ENCODE measurements at regions not wholly inside any gene's neighbourhood (a gene's known extent, or its start where the extent isn't known, plus 50 kb on each side); places are given as distances from the start of the nearest gene placed in this dataset.

DNA sequence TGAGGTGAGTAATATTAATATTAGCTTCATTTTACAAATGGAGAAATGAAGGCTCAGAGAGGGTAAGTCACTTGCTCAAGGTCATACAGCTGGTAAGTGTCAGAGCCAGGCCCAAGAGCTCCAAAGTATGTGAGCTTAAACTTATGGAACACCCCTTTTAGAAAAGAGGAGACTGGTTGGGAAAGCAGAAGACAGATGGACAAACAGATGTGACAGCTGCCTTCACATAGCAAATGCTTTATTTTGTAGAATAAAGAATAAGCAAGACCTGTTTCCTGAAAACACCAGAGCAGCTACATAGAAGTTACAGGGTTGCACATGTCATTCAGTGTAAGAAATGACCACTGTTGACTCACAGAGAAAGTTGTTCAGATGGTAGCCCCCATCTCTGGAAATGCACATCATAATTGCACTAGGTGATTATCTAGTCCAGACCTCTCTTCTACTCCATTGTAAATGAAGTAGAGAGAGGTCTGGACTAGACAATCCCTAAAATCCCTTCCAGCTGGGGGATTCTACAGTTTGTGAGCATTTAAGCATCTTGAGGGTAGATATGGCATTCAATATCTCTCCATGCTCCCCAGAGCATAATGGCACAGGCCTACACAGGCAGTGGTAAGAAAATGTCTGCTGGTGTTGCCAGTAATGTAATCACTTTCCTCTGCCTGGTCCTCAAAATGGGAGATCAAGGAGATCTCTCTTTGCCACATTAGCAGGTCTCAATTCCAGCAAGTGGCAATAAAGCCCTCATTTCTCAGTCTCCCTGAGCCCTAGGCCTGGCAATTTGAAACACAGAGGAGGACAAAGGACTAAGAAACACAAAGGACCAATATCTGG lies 188.2 kb upstream of the FGGY start:
- FAIRE-seq (no peak), DNase-seq (ENCODE audit: low read depth) (no peak)
- H3K9me3 ChIP-seq (ENCODE audit: insufficient read depth, low read depth, low read length), result no peaks in the 10 kb centered on the region
- H4K20me1 ChIP-seq (ENCODE audit: insufficient read depth, low read length), result no peaks in the 10 kb centered on the region
- H3K9me3 Mint-ChIP-seq (ENCODE audit: unreplicated experiment), result no peaks in the 10 kb centered on the region
- no peak for TF ChIP-seq EZH2 (IDR thresholded peaks at IDR 0.05; ENCODE audit: insufficient read depth, low read length)
- TF ChIP-seq, protein P1, sequence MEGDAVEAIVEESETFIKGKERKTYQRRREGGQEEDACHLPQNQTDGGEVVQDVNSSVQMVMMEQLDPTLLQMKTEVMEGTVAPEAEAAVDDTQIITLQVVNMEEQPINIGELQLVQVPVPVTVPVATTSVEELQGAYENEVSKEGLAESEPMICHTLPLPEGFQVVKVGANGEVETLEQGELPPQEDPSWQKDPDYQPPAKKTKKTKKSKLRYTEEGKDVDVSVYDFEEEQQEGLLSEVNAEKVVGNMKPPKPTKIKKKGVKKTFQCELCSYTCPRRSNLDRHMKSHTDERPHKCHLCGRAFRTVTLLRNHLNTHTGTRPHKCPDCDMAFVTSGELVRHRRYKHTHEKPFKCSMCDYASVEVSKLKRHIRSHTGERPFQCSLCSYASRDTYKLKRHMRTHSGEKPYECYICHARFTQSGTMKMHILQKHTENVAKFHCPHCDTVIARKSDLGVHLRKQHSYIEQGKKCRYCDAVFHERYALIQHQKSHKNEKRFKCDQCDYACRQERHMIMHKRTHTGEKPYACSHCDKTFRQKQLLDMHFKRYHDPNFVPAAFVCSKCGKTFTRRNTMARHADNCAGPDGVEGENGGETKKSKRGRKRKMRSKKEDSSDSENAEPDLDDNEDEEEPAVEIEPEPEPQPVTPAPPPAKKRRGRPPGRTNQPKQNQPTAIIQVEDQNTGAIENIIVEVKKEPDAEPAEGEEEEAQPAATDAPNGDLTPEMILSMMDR (IDR thresholded peaks at IDR 0.05; ENCODE audit: insufficient read depth, low read depth, low read length), result no peak
- no peak overlapping the region for H3K4me3 Mint-ChIP-seq (ENCODE audit: unreplicated experiment)
- no peaks in the 10 kb centered on the region for H3K27me3 Mint-ChIP-seq (ENCODE audit: low read depth, unreplicated experiment)
- no peaks in the 10 kb centered on the region for H3K27me3 ChIP-seq (ENCODE audit: insufficient read depth, low read length)
- peaks cover 4% of the 10 kb centered on the region for H3K4me1 ChIP-seq (ENCODE audit: insufficient read depth, low read length)
- H3K27ac ChIP-seq (ENCODE audit: low read depth, low read length), result no peak overlapping the region
- no peak overlapping the region for H3K4me3 ChIP-seq (ENCODE audit: insufficient read depth, low read depth, low read length)
- H3K79me2 ChIP-seq (ENCODE audit: insufficient read depth, low read length), result no peaks in the 10 kb centered on the region
- no peak overlapping the region for H3K27ac Mint-ChIP-seq (ENCODE audit: unreplicated experiment)
- H2AFZ ChIP-seq (ENCODE audit: low read depth, low read length), result no peak overlapping the region
- no peak overlapping the region for H3K9ac ChIP-seq (ENCODE audit: low read length)
- H3K4me1 Mint-ChIP-seq (ENCODE audit: low read depth, unreplicated experiment), result peaks cover 6% of the 10 kb centered on the region
- H3K36me3 Mint-ChIP-seq (ENCODE audit: low read depth, unreplicated experiment), result no peaks in the 10 kb centered on the region
- H3K36me3 ChIP-seq (ENCODE audit: insufficient read depth, low read length), result no peaks in the 10 kb centered on the region
- no peak overlapping the region for H3K4me2 ChIP-seq (ENCODE audit: low read length)

DNA sequence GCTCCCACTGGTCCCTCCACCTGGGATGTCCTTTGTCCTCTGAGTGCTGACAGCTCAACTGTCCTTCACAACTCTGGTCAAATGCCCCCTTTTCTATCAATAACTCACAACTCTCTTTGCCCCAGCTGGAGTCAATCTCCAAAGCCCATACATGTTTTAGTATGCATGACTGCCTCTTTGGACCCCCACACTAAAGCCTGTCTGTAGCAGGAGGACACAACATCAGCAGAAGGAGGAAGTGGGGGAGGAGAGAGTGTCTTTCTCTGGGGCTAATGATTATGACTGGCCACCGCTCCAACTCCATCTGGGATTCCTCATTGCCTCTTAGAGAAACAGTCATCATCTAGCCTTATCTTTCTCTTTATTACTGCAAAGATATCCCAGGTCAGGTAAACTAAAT lies 186.6 kb upstream of the FGGY start:
- Histone ChIP-seq H3K4me1 (ENCODE audit: insufficient read depth, low read length) (peaks cover 4% of the 10 kb centered on the region), H3K79me2 (ENCODE audit: insufficient read depth, low read length) (no peaks in the 10 kb centered on the region), H3K36me3 (ENCODE audit: insufficient read depth, low read length) (no peaks in the 10 kb centered on the region), H3K9ac (ENCODE audit: low read length) (no peak overlapping the region), H4K20me1 (ENCODE audit: insufficient read depth, low read length) (no peaks in the 10 kb centered on the region), H3K27ac (ENCODE audit: low read depth, low read length) (no peak overlapping the region), H3K4me3 (ENCODE audit: insufficient read depth, low read depth, low read length) (no peak overlapping the region), H3K27me3 (ENCODE audit: insufficient read depth, low read length) (no peaks in the 10 kb centered on the region), H3K9me3 (ENCODE audit: insufficient read depth, low read depth, low read length) (no peaks in the 10 kb centered on the region), H3K4me2 (ENCODE audit: low read length) (no peak overlapping the region), H2AFZ (ENCODE audit: low read depth, low read length) (no peak overlapping the region)
- DNase-seq (ENCODE audit: low read depth) (no peak), FAIRE-seq (no peak)
- Mint-ChIP-seq H3K36me3 (ENCODE audit: low read depth, unreplicated experiment) (no peaks in the 10 kb centered on the region), H3K27me3 (ENCODE audit: low read depth, unreplicated experiment) (no peaks in the 10 kb centered on the region), H3K4me3 (ENCODE audit: unreplicated experiment) (no peak overlapping the region), H3K27ac (ENCODE audit: unreplicated experiment) (no peak overlapping the region), H3K9me3 (ENCODE audit: unreplicated experiment) (no peaks in the 10 kb centered on the region), H3K4me1 (ENCODE audit: low read depth, unreplicated experiment) (peaks cover 9% of the 10 kb centered on the region)
- no peak for TF ChIP-seq EZH2 (IDR thresholded peaks at IDR 0.05; ENCODE audit: insufficient read depth, low read length)

DNA sequence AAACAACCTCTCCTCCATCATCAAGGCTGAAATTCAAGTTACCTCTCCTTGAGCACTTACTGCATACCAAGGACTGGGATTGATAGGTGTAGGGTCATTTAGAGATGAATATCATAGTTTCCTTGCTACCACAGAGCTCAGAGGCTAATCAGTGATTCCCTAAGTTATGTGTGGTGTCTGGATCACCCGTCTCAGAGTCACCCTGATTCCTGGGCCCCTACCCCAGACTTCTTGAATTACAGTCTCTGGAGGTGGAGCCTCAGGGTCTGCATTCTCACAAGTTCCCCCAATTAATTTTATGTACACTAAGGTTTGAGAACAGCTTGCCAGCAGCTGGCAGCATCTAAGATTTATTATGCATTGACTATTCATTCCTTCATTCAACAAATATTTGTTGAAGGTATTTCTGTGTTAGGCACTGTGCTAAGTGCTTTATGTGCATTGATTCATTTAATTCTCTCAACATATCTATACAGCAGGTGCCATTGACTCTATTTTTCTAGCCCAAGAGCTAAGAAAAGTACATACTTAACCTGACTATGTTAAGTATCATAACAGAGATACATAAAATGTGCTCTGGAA lies 182.9 kb upstream of the FGGY start:
- Histone ChIP-seq H3K9ac (ENCODE audit: low read length) (no peak overlapping the region), H3K4me2 (ENCODE audit: low read length) (no peak overlapping the region), H3K36me3 (ENCODE audit: insufficient read depth, low read length) (no peaks in the 10 kb centered on the region), H4K20me1 (ENCODE audit: insufficient read depth, low read length) (no peaks in the 10 kb centered on the region), H3K4me3 (ENCODE audit: insufficient read depth, low read depth, low read length) (no peak overlapping the region), H3K27me3 (ENCODE audit: insufficient read depth, low read length) (no peaks in the 10 kb centered on the region), H3K4me1 (ENCODE audit: insufficient read depth, low read length) (peaks cover 17% of the 10 kb centered on the region), H2AFZ (ENCODE audit: low read depth, low read length) (no peak overlapping the region), H3K9me3 (ENCODE audit: insufficient read depth, low read depth, low read length) (no peaks in the 10 kb centered on the region), H3K27ac (ENCODE audit: low read depth, low read length) (no peak overlapping the region), H3K79me2 (ENCODE audit: insufficient read depth, low read length) (no peaks in the 10 kb centered on the region)
- DNase-seq (ENCODE audit: low read depth) (peak; percentile 24), FAIRE-seq (no peak)
- H3K4me1 Mint-ChIP-seq (ENCODE audit: low read depth, unreplicated experiment), result peaks cover 28% of the 10 kb centered on the region
- H3K27me3 Mint-ChIP-seq (ENCODE audit: low read depth, unreplicated experiment), result no peaks in the 10 kb centered on the region
- H3K36me3 Mint-ChIP-seq (ENCODE audit: low read depth, unreplicated experiment), result no peaks in the 10 kb centered on the region
- no peak overlapping the region for H3K27ac Mint-ChIP-seq (ENCODE audit: unreplicated experiment)
- no peak for TF ChIP-seq EZH2 (IDR thresholded peaks at IDR 0.05; ENCODE audit: insufficient read depth, low read length)
- no peaks in the 10 kb centered on the region for H3K9me3 Mint-ChIP-seq (ENCODE audit: unreplicated experiment)
- no peak overlapping the region for H3K4me3 Mint-ChIP-seq (ENCODE audit: unreplicated experiment)

All from astrocyte (in vitro differentiated cells and primary cell).